Neuronal stem cell (in vitro differentiated cells): ENCODE measurements at regions not wholly inside any gene's neighbourhood (a gene's known extent, or its start where the extent isn't known, plus 50 kb on each side); places are given as distances from the start of the nearest gene placed in this dataset.
A peak's percentile ranks its signal among the peaks of the same experiment; 100 is the strongest.

Experiments used
- DNase-seq: peaks from one replicate; pipeline ENCODE4 v3.0.0-alpha.2; 2013; ENCODE audit warnings: low spot score
- H2AFZ ChIP-seq: one replicate; pipeline ENCODE4 v1.6.1; 2013; ENCODE audit warnings: mild to moderate bottlenecking, low read length, inconsistent platforms
- H2AK5ac ChIP-seq: 2 replicates; pipeline ENCODE4 v1.6.1; 2013; ENCODE audit warnings: low read depth, mild to moderate bottlenecking, inconsistent platforms, low read length, moderate library complexity, mixed read lengths
- H2BK120ac ChIP-seq: 2 replicates; pipeline ENCODE4 v1.6.1; 2013; ENCODE audit warnings: low read depth, mild to moderate bottlenecking, inconsistent platforms, low read length, moderate library complexity, mixed read lengths
- H2BK12ac ChIP-seq: one replicate; pipeline ENCODE4 v1.6.1; 2013; ENCODE audit warnings: low read length, inconsistent platforms
- H2BK15ac ChIP-seq: 2 replicates; pipeline ENCODE4 v1.6.1; 2013; ENCODE audit warnings: mild to moderate bottlenecking, low read length, inconsistent platforms, mixed read lengths
- H2BK5ac ChIP-seq: one replicate; pipeline ENCODE4 v1.6.1; 2013; ENCODE audit warnings: inconsistent platforms, mild to moderate bottlenecking, low read length, moderate library complexity
- H3K14ac ChIP-seq: one replicate; pipeline ENCODE4 v1.6.1; 2013; ENCODE audit warnings: low read length, inconsistent platforms
- H3K18ac ChIP-seq: 2 replicates; pipeline ENCODE4 v1.6.1; 2013; ENCODE audit warnings: low read length, inconsistent platforms
- H3K23ac ChIP-seq: 2 replicates; pipeline ENCODE4 v1.6.1; 2013; ENCODE audit warnings: low read depth, mild to moderate bottlenecking, mixed read lengths, low read length, inconsistent platforms; ENCODE audit not compliant: poor library complexity
- H3K27ac ChIP-seq: replicated peaks from 3 replicates; pipeline ENCODE4 v1.5.1; 2013; ENCODE audit warnings: low read length, inconsistent platforms
- H3K27me3 ChIP-seq, 3 experiments: 2 replicates each; pipeline ENCODE4 v1.6.1; 2013; ENCODE audit warnings: low read length in 3 of 3, mild to moderate bottlenecking in 2 of 3, inconsistent platforms in 1 of 3, low read depth in 1 of 3, mixed read lengths in 1 of 3, moderate library complexity in 1 of 3; ENCODE audit not compliant: control insufficient read depth in 3 of 3, insufficient read depth in 3 of 3
- H3K36me3 ChIP-seq, 2 donors: replicated peaks in 1 of 2; 2 replicates each; pipeline ENCODE4 v1.6.1; 2013; ENCODE audit warnings: low read length in 2 of 2; ENCODE audit not compliant: control insufficient read depth in 2 of 2, insufficient read depth in 2 of 2
- H3K4ac ChIP-seq: 2 replicates; pipeline ENCODE4 v1.6.1; 2013; ENCODE audit warnings: inconsistent platforms, mild to moderate bottlenecking, low read length, moderate library complexity
- H3K4me1 ChIP-seq, 2 donors: 1 replicate in 1 of 2; 2 replicates in 1 of 2; pipeline ENCODE4 v1.6.1; 2013; ENCODE audit warnings: low read length in 2 of 2, low read depth in 1 of 2; ENCODE audit not compliant: control insufficient read depth in 2 of 2, insufficient read depth in 1 of 2
- H3K4me2 ChIP-seq: one replicate; pipeline ENCODE4 v1.6.1; 2013; ENCODE audit warnings: mild to moderate bottlenecking, low read length, inconsistent platforms; ENCODE audit not compliant: insufficient read depth, poor library complexity, severe bottlenecking
- H3K4me3 ChIP-seq, 2 donors: 2 replicates each; pipeline ENCODE4 v1.5.1; 2013; ENCODE audit warnings: low read length in 2 of 2, mild to moderate bottlenecking in 2 of 2, inconsistent platforms in 1 of 2, moderate library complexity in 1 of 2
- H3K79me1 ChIP-seq: one replicate; pipeline ENCODE4 v1.6.1; 2013; ENCODE audit warnings: low read depth, mild to moderate bottlenecking, inconsistent platforms, low read length, moderate library complexity
- H3K9ac ChIP-seq: one replicate; pipeline ENCODE4 v1.6.1; 2013; ENCODE audit warnings: mild to moderate bottlenecking, low read depth, low read length, inconsistent platforms; ENCODE audit not compliant: poor library complexity
- H3K9me3 ChIP-seq, 2 donors: replicated peaks in 1 of 2; 2 replicates each; pipeline versions ENCODE3 to v1.6.1; 2013; ENCODE audit warnings: low read length in 2 of 2, mild to moderate bottlenecking in 2 of 2, inconsistent platforms in 1 of 2, low read depth in 1 of 2, mixed read lengths in 1 of 2, moderate library complexity in 1 of 2; ENCODE audit not compliant: control insufficient read depth in 2 of 2, insufficient read depth in 1 of 2
- H4K8ac ChIP-seq: one replicate; pipeline ENCODE4 v1.6.1; 2013; ENCODE audit warnings: low read depth, mild to moderate bottlenecking, inconsistent platforms, low read length, moderate library complexity
- H4K91ac ChIP-seq: one replicate; pipeline ENCODE4 v1.6.1; 2013; ENCODE audit warnings: low read length, low read depth, mild to moderate bottlenecking, inconsistent platforms; ENCODE audit not compliant: poor library complexity
- WGBS, 2 donors: extraction: QIAGEN DNeasy Blood & Tissue Kit; methylation state at CpG; one replicate each; pipeline ENCODE4 v1.1.7; 2013; ENCODE audit warnings: missing lambda C conversion rate in 2 of 2, mixed read lengths in 1 of 2; ENCODE audit not compliant: insufficient read length in 2 of 2, insufficient replicate concordance in 1 of 2; ENCODE audit errors: extremely low coverage in 2 of 2; 5-methylcytosine and 5-hydroxymethylcytosine counted together

- H3K36me3 ChIP-seq, result no peaks in the 10 kb centered on the region
- no peak overlapping the region for H2BK120ac ChIP-seq
- WGBS, 2 donors, result no CpG with 5 or more reads among the region's 4 CpGs
Measured at GRCh38 chr2:216780843-216781242, 79.0 kb downstream of the TNP1 start.

DNA sequence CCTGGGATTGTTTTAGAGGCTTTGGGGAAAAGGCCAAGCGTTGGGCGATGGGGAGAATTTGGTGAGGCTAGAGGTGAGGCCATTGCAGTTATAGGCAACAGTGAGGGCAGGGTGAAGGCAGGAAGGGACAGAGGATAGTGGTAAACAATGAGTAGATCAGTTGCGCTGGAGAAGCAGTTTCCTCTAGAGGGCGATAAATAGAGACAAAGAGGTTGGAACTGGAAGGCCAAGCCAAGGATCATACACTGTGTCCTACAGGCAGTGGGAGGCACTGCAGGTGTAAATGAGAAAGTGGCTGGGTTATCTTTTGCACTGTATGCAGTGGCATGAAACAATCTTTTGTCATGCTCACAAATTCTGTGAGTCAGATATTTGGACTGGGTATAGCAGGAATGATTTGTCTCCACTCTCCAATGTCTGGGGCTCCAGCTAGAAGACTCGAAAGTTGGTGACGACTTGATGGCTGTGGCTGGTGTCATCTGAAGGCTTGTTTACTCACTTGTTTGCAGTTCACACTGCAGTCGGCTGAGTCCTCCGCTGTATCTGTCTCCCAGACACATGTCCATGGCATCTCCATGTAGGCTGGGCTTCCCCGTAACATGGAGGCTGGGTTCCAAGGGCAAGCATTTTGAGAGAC is 82.1 kb downstream of the TNP1 start:
- H3K9me3 ChIP-seq, result peaks cover 0 to under 1% of the 10 kb centered on the region in 2 donors
- DNase-seq, result peak; percentile 43
- peak overlapping the region; percentile 6 for H2AFZ ChIP-seq
- no peak overlapping the region for H2BK12ac ChIP-seq
- H3K14ac ChIP-seq, result no peak overlapping the region
- no peak overlapping the region for H3K23ac ChIP-seq
- no peaks in the 10 kb centered on the region for H3K36me3 ChIP-seq
- peak overlapping the region; percentile 4 for H3K18ac ChIP-seq
- H3K9ac ChIP-seq, result no peak overlapping the region
- no peak overlapping the region for H4K8ac ChIP-seq
- H3K4ac ChIP-seq, result no peak overlapping the region
- H2BK120ac ChIP-seq, result no peak overlapping the region
- no peak overlapping the region for H3K27ac ChIP-seq
- peaks cover 6% of the 10 kb centered on the region in 2 donors for H3K4me1 ChIP-seq
- no peaks in the 10 kb centered on the region for H3K27me3 ChIP-seq
- no peak overlapping the region for H2AK5ac ChIP-seq
- no peak overlapping the region for H2BK5ac ChIP-seq
- WGBS, 2 donors, result no CpG with 5 or more reads among the region's 9 CpGs
- H2BK15ac ChIP-seq, result no peak overlapping the region
- no peak overlapping the region for H3K4me2 ChIP-seq
- no peak overlapping the region for H4K91ac ChIP-seq
- H3K79me1 ChIP-seq, result no peaks in the 10 kb centered on the region
- H3K4me3 ChIP-seq, result no peak overlapping the region

More at GRCh38 chr2:216780843-216781242, 79.0 kb downstream of the TNP1 start:
- no peak overlapping the region for H2AFZ ChIP-seq
- no peak overlapping the region for H3K18ac ChIP-seq
- no peak overlapping the region for H3K9ac ChIP-seq
- no peak overlapping the region for H2BK15ac ChIP-seq
- no peak overlapping the region for H3K4ac ChIP-seq
- no peak overlapping the region for H4K8ac ChIP-seq
- DNase-seq, result no peak
- no peak overlapping the region for H2AK5ac ChIP-seq
- no peak overlapping the region for H3K14ac ChIP-seq
- no peak overlapping the region for H3K27ac ChIP-seq
- H3K79me1 ChIP-seq, result no peaks in the 10 kb centered on the region
- no peak overlapping the region for H3K4me3 ChIP-seq
- no peak overlapping the region for H2BK5ac ChIP-seq
- H3K4me2 ChIP-seq, result no peak overlapping the region
- no peak overlapping the region for H2BK12ac ChIP-seq
- no peaks in the 10 kb centered on the region for H3K9me3 ChIP-seq
- no peaks in the 10 kb centered on the region for H3K27me3 ChIP-seq
- no peak overlapping the region for H4K91ac ChIP-seq
- H3K23ac ChIP-seq, result no peak overlapping the region
- H3K4me1 ChIP-seq, result peaks cover 3 to 6% of the 10 kb centered on the region in 2 donors

- H2AFZ ChIP-seq, result peak overlapping the region; percentile 19
- no peak overlapping the region for H3K9ac ChIP-seq
- H4K91ac ChIP-seq, result no peak overlapping the region
- H2BK15ac ChIP-seq, result no peak overlapping the region
- no peak overlapping the region for H2BK120ac ChIP-seq
- H2BK12ac ChIP-seq, result no peak overlapping the region
- no peak overlapping the region for H3K4ac ChIP-seq
- no peak overlapping the region for H3K4me3 ChIP-seq
- no peaks in the 10 kb centered on the region for H3K27me3 ChIP-seq
- H3K9me3 ChIP-seq, result peaks cover 1 to 9% of the 10 kb centered on the region in 2 donors
- H3K36me3 ChIP-seq, result no peaks in the 10 kb centered on the region
- H3K4me1 ChIP-seq, result peaks cover 3 to 6% of the 10 kb centered on the region in 2 donors
- no peaks in the 10 kb centered on the region for H3K79me1 ChIP-seq
- no peak for DNase-seq
- H3K27ac ChIP-seq, result no peak overlapping the region
- no peak overlapping the region for H3K18ac ChIP-seq
- H3K23ac ChIP-seq, result no peak overlapping the region
- no peak overlapping the region for H4K8ac ChIP-seq
- WGBS, 2 donors, result no CpG with 5 or more reads among the region's 13 CpGs
- H3K4me2 ChIP-seq, result no peak overlapping the region
- no peak overlapping the region for H2AK5ac ChIP-seq
- H2BK5ac ChIP-seq, result no peak overlapping the region
- no peak overlapping the region for H3K14ac ChIP-seq
Measured at GRCh38 chr2:216776066-216776850, 80.9 kb upstream of the IGFBP5 start.

GRCh38 chr2:216775043-216775453 is 79.7 kb upstream of the IGFBP5 start:
- Histone ChIP-seq H2BK15ac (no peak overlapping the region), H2BK120ac (no peak overlapping the region), H2AK5ac (no peak overlapping the region), H2BK5ac (no peak overlapping the region), H3K27ac (no peak overlapping the region), H3K23ac (no peak overlapping the region), H3K4ac (no peak overlapping the region), H3K4me1 (peaks cover 6 to 7% of the 10 kb centered on the region in 2 donors), H3K14ac (no peak overlapping the region), H4K8ac (no peak overlapping the region), H3K9me3 (peaks cover 2 to 10% of the 10 kb centered on the region in 2 donors), H4K91ac (no peak overlapping the region), H3K18ac (no peak overlapping the region), H2BK12ac (no peak overlapping the region), H3K4me2 (no peak overlapping the region), H3K79me1 (no peaks in the 10 kb centered on the region), H3K27me3 (no peaks in the 10 kb centered on the region), H3K4me3 (no peak overlapping the region), H2AFZ (no peak overlapping the region), H3K36me3 (no peaks in the 10 kb centered on the region), H3K9ac (no peak overlapping the region)
- DNase-seq, result no peak
- WGBS, 2 donors, result no CpG with 5 or more reads among the region's 5 CpGs
